GM12878 (cell line): ENCODE measurements at regions not wholly inside any gene's neighbourhood (a gene's known extent, or its start where the extent isn't known, plus 50 kb on each side); places are given as distances from the start of the nearest gene placed in this dataset.

Experiments
- ATAC-seq: fragments of 200-7000 bp; cut with Tn5 transposase; 3 replicates; pipeline ENCODE4 v1.9.1; 2020; ENCODE audit warnings: mild to moderate bottlenecking, moderate library complexity
- BruUV-seq: library from RNA; stranded (reverse); fragments of 400-500 nt; replicated peaks from 2 replicates; lab custom pipeline; 2021; lab: Mats Ljungman, UMichigan
- CTCF ChIA-PET: fragments of 300-600 bp; sonication (Branson Sonifier 250); formaldehyde crosslinking; extraction: SDS; loops from one replicate; lab custom pipeline; 2021; ENCODE audit warnings: inconsistent platforms; lab: Yijun Ruan, JAX
- POLR2A ChIA-PET: fragments of 350-600 bp; formaldehyde crosslinking; extraction: SDS; loops from one replicate; lab custom pipeline; 2021; ENCODE audit warnings: inconsistent platforms; lab: Charles Lee
- RAD21 ChIA-PET: fragments of 300-600 bp; sonication (Branson Sonifier 250); formaldehyde crosslinking; loops from one replicate; lab custom pipeline; 2023; ENCODE audit warnings: antibody characterized with exemption; ENCODE audit not compliant: unreplicated experiment; lab: Charles Lee
- SMC1A ChIA-PET: fragments of 300-600 bp; sonication (Branson Sonifier 250); formaldehyde crosslinking; loops from one replicate; lab custom pipeline; 2023; ENCODE audit not compliant: unreplicated experiment, uncharacterized antibody; lab: Charles Lee
- DNase-seq: peaks from one replicate; pipeline ENCODE4 v3.0.0-alpha.2; 2011; ENCODE audit warnings: low read depth, low spot score
- FAIRE-seq: peaks from 3 replicates; lab custom pipeline; 2011; peaks lifted over from hg19 to GRCh38; lab: Jason Lieb, UNC
- H2AFZ ChIP-seq: 2 replicates; pipeline ENCODE4 v1.6.0; 2011; ENCODE audit warnings: low read depth, low read length, control low read depth; ENCODE audit not compliant: control insufficient read depth
- H3K27ac ChIP-seq: 2 replicates; pipeline ENCODE4 v1.5.1; 2011; ENCODE audit warnings: control low read depth; ENCODE audit not compliant: control insufficient read depth, insufficient read depth
- H3K27me3 ChIP-seq, 2 experiments: replicated peaks in 1 of 2; 2 replicates each; pipeline versions ENCODE4 v1.6.0 to v1.6.1; 2011; ENCODE audit warnings: low read length in 1 of 2; ENCODE audit not compliant: control insufficient read depth in 2 of 2, insufficient read depth in 2 of 2
- H3K36me3 ChIP-seq, 2 experiments: 2 replicates each; pipeline ENCODE4 v1.5.1; 2011; ENCODE audit warnings: low read length in 1 of 2; ENCODE audit not compliant: control insufficient read depth in 2 of 2, insufficient read depth in 2 of 2
- H3K4me1 ChIP-seq: 2 replicates; pipeline ENCODE4 v1.6.1; 2011; ENCODE audit warnings: mild to moderate bottlenecking, low read length, moderate library complexity, mixed read lengths; ENCODE audit not compliant: control insufficient read depth, insufficient read depth
- H3K4me2 ChIP-seq: 2 replicates; pipeline ENCODE4 v1.6.0; 2011; ENCODE audit warnings: control low read depth; ENCODE audit not compliant: control insufficient read depth, insufficient read depth
- H3K4me3 ChIP-seq: fragments of 200-600 bp; sonication (generic); 2 replicates; pipeline ENCODE4 v1.5.1; 2016
- H3K79me2 ChIP-seq: 2 replicates; pipeline ENCODE4 v1.6.0; 2011; ENCODE audit warnings: low read length; ENCODE audit not compliant: control insufficient read depth, insufficient read depth
- H3K9ac ChIP-seq: 2 replicates; pipeline ENCODE4 v1.8.0; 2011; ENCODE audit warnings: low read length, control low read depth, mixed read lengths; ENCODE audit not compliant: control insufficient read depth, insufficient read depth
- H3K9me3 ChIP-seq: replicated peaks from 3 replicates; pipeline ENCODE4 v1.5.1; 2011; ENCODE audit warnings: mild to moderate bottlenecking, low read length; ENCODE audit not compliant: control insufficient read depth, insufficient read depth
- H4K20me1 ChIP-seq: 2 replicates; pipeline ENCODE4 v1.6.0; 2011; ENCODE audit not compliant: control insufficient read depth, insufficient read depth
- EP300 ChIP-seq, 2 experiments: fragments of 150-350 bp in 1 of 2; IDR thresholded peaks; 2 replicates each; pipeline ENCODE4 v1.6.1; 2011 to 2012; ENCODE audit warnings: low read depth in 2 of 2, low read length in 2 of 2, borderline replicate concordance in 1 of 2, improper control_type of control experiment in 1 of 2, inconsistent platforms in 1 of 2; ENCODE audit not compliant: control insufficient read depth in 1 of 2
- HDGF ChIP-seq: fragments of 450-650 bp; IDR thresholded peaks from 2 replicates; pipeline ENCODE4 v1.6.1; 2016; ENCODE audit warnings: antibody characterized with exemption
- MXI1 ChIP-seq: fragments of 150-350 bp; IDR thresholded peaks from 2 replicates; pipeline ENCODE4 v1.6.1; 2011; ENCODE audit warnings: low read depth, mild to moderate bottlenecking, inconsistent platforms, low read length, improper control_type of control experiment
- NR2F1 ChIP-seq: fragments of 450-650 bp; conservative IDR thresholded peaks from 2 replicates; pipeline ENCODE4 v1.6.1; 2017; ENCODE audit warnings: mild to moderate bottlenecking
- NRF1 ChIP-seq: conservative IDR thresholded peaks from 2 replicates; pipeline ENCODE4 v1.6.1; 2011; ENCODE audit warnings: mild to moderate bottlenecking, low read depth, low read length, improper control_type of control experiment
- SMAD5 ChIP-seq: IDR thresholded peaks from 2 replicates; pipeline ENCODE4 v1.6.1; 2016; ENCODE audit warnings: antibody characterized with exemption, low read depth
- TBL1XR1 ChIP-seq: IDR thresholded peaks from 2 replicates; pipeline ENCODE4 v1.6.1; 2012; ENCODE audit warnings: low read depth, low read length, improper control_type of control experiment
- YBX1 ChIP-seq: fragments of 450-650 bp; IDR thresholded peaks from 2 replicates; pipeline ENCODE4 v1.6.1; 2016; ENCODE audit warnings: antibody characterized with exemption
- ZNF207 ChIP-seq: fragments of 450-650 bp; IDR thresholded peaks from 2 replicates; pipeline ENCODE4 v1.6.1; 2014; ENCODE audit warnings: antibody characterized with exemption, mild to moderate bottlenecking, borderline replicate concordance
- ZNF274 ChIP-seq: IDR thresholded peaks from one replicate; pipeline ENCODE4 v1.8.0; 2011; ENCODE audit not compliant: insufficient read length, insufficient read depth
- WGBS: methylation state at CpG from one replicate; pipeline ENCODE4 v1.1.6; 2016; ENCODE audit warnings: low lambda C conversion rate; ENCODE audit not compliant: insufficient replicate concordance, insufficient coverage; ENCODE audit errors: missing lambda C conversion rate; 5-methylcytosine and 5-hydroxymethylcytosine counted together
- in situ Hi-C: fragments of 300-500 bp; cut with MboI; formaldehyde crosslinking; loops from 9 replicates; pipeline ENCODE4 v1.14.3; 2018; ENCODE audit warnings: mixed read lengths
- intact Hi-C: fragments of 100-400 bp; cut with micrococcal nuclease; formaldehyde crosslinking; loops from one replicate; pipeline ENCODE4 v1.14.2; 2022; ENCODE audit not compliant: unreplicated experiment
- TF ChIP-seq, protein P1 (sequence below): fragments of 450-650 bp; IDR thresholded peaks from 2 replicates; pipeline ENCODE4 v1.6.1; 2017; ENCODE audit warnings: mild to moderate bottlenecking, moderate library complexity
- TF ChIP-seq, protein P2 (sequence below): IDR thresholded peaks from 2 replicates; pipeline ENCODE4 v1.6.1; 2012; ENCODE audit warnings: low read length, inconsistent platforms
- TF ChIP-seq, protein P3 (sequence below): fragments of 450-650 bp; IDR thresholded peaks from 2 replicates; pipeline ENCODE4 v1.6.1; 2017; ENCODE audit warnings: mild to moderate bottlenecking, moderate library complexity

DNA sequence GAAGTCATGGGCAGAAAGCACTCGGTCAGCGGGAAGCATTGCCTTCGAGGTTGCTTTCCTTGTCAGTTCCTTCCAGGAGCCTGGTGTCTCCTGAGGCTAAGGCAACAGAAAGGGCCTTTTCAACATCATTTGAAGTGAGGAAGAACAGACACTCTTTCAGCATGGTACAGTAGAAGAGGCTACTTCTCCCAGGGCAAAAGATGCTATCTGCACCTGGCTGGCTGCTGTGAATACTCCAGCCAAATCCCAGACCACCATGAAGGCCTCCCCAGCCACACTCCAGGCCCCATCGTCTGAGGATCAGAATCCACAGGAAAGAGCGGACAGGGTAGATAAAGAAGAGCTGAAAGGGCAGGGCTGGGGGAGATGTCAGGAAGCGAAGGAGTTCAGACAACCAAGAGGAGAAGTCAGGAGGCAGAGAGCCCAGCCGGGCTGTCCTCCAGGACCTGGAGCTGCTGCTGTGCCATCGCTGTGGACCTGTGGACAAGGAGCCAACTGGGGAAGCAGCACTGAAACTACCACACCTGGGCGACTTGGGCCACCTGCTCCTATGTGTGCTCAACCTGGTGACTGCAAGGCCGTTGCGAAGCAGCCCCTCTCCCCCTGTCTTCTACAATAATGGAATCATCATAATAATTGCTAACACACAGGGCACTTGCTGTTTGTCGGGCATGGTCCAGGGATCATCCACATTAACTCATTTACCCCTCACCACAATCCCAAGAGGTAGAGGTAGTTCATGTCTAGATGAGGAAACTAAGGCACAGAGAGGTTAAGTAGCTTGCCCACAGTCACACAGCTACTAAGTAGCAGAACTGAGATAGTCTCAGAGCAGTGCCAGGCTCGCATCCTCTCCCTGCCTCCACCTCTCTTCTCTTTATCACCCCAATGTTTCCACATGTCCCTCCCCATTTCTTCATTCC lies 88.0 kb upstream of the ZBTB40 start:
- ChIA-PET RAD21 (no interaction called here), POLR2A (interaction anchor here (0.5 kb wide), 1 partner anchor 29 kb away, joined by 3 read pairs; no protein-coding TSS in a partner anchor), CTCF (no interaction called here), SMC1A (no interaction called here)
- no peaks in the 10 kb centered on the region for H3K36me3 ChIP-seq
- in situ Hi-C loops (no loop called here), intact Hi-C loops (no loop called here)
- ATAC-seq (no peak), DNase-seq (no peak), FAIRE-seq (no peak)
- H3K27ac ChIP-seq, result no peak overlapping the region
- H3K4me3 ChIP-seq, result no peak overlapping the region
- no peak overlapping the region for H2AFZ ChIP-seq
- no peaks in the 10 kb centered on the region for H3K9me3 ChIP-seq
- no peaks in the 10 kb centered on the region for H3K4me1 ChIP-seq
- H3K9ac ChIP-seq, result no peak overlapping the region
- H3K27me3 ChIP-seq, result peaks cover 0 to 5% of the 10 kb centered on the region in 2 experiments; a peak in 3 of 4 replicates
- 29% methylated on average over 13 of the region's 13 CpGs for WGBS
- no peaks in the 10 kb centered on the region for H4K20me1 ChIP-seq
- H3K79me2 ChIP-seq, result no peaks in the 10 kb centered on the region
- no peak overlapping the region for H3K4me2 ChIP-seq
- BruUV-seq, result no TSS peak
- no peak for TF ChIP-seq SMAD5
- no peak for TF ChIP-seq NRF1
- TF ChIP-seq NR2F1, result no peak
- TF ChIP-seq ZNF274, result no peak
- no peak for TF ChIP-seq ZNF207
- no peak for TF ChIP-seq TBL1XR1
- TF ChIP-seq, protein P1, sequence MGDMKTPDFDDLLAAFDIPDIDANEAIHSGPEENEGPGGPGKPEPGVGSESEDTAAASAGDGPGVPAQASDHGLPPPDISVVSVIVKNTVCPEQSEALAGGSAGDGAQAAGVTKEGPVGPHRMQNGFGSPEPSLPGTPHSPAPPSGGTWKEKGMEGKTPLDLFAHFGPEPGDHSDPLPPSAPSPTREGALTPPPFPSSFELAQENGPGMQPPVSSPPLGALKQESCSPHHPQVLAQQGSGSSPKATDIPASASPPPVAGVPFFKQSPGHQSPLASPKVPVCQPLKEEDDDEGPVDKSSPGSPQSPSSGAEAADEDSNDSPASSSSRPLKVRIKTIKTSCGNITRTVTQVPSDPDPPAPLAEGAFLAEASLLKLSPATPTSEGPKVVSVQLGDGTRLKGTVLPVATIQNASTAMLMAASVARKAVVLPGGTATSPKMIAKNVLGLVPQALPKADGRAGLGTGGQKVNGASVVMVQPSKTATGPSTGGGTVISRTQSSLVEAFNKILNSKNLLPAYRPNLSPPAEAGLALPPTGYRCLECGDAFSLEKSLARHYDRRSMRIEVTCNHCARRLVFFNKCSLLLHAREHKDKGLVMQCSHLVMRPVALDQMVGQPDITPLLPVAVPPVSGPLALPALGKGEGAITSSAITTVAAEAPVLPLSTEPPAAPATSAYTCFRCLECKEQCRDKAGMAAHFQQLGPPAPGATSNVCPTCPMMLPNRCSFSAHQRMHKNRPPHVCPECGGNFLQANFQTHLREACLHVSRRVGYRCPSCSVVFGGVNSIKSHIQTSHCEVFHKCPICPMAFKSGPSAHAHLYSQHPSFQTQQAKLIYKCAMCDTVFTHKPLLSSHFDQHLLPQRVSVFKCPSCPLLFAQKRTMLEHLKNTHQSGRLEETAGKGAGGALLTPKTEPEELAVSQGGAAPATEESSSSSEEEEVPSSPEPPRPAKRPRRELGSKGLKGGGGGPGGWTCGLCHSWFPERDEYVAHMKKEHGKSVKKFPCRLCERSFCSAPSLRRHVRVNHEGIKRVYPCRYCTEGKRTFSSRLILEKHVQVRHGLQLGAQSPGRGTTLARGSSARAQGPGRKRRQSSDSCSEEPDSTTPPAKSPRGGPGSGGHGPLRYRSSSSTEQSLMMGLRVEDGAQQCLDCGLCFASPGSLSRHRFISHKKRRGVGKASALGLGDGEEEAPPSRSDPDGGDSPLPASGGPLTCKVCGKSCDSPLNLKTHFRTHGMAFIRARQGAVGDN, result no peak
- TF ChIP-seq MXI1, result no peak
- no peak for TF ChIP-seq YBX1
- TF ChIP-seq, protein P2, sequence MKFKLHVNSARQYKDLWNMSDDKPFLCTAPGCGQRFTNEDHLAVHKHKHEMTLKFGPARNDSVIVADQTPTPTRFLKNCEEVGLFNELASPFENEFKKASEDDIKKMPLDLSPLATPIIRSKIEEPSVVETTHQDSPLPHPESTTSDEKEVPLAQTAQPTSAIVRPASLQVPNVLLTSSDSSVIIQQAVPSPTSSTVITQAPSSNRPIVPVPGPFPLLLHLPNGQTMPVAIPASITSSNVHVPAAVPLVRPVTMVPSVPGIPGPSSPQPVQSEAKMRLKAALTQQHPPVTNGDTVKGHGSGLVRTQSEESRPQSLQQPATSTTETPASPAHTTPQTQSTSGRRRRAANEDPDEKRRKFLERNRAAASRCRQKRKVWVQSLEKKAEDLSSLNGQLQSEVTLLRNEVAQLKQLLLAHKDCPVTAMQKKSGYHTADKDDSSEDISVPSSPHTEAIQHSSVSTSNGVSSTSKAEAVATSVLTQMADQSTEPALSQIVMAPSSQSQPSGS, result no peak
- TF ChIP-seq, protein P3, sequence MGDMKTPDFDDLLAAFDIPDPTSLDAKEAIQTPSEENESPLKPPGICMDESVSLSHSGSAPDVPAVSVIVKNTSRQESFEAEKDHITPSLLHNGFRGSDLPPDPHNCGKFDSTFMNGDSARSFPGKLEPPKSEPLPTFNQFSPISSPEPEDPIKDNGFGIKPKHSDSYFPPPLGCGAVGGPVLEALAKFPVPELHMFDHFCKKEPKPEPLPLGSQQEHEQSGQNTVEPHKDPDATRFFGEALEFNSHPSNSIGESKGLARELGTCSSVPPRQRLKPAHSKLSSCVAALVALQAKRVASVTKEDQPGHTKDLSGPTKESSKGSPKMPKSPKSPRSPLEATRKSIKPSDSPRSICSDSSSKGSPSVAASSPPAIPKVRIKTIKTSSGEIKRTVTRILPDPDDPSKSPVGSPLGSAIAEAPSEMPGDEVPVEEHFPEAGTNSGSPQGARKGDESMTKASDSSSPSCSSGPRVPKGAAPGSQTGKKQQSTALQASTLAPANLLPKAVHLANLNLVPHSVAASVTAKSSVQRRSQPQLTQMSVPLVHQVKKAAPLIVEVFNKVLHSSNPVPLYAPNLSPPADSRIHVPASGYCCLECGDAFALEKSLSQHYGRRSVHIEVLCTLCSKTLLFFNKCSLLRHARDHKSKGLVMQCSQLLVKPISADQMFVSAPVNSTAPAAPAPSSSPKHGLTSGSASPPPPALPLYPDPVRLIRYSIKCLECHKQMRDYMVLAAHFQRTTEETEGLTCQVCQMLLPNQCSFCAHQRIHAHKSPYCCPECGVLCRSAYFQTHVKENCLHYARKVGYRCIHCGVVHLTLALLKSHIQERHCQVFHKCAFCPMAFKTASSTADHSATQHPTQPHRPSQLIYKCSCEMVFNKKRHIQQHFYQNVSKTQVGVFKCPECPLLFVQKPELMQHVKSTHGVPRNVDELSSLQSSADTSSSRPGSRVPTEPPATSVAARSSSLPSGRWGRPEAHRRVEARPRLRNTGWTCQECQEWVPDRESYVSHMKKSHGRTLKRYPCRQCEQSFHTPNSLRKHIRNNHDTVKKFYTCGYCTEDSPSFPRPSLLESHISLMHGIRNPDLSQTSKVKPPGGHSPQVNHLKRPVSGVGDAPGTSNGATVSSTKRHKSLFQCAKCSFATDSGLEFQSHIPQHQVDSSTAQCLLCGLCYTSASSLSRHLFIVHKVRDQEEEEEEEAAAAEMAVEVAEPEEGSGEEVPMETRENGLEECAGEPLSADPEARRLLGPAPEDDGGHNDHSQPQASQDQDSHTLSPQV, result no peak
- no peak for TF ChIP-seq EP300 (IDR thresholded peaks at IDR 0.05; ENCODE audit: borderline replicate concordance in 1 of 2, control insufficient read depth in 1 of 2, low read depth in 2 of 2, low read length in 2 of 2)
- no peak for TF ChIP-seq HDGF
